Fibroblast of gingiva (primary cell): ENCODE measurements at regions not wholly inside any gene's neighbourhood (a gene's known extent, or its start where the extent isn't known, plus 50 kb on each side); places are given as distances from the start of the nearest gene placed in this dataset.

Experiments
- DNase-seq: peaks from one replicate; pipeline ENCODE4 v3.0.0-alpha.2; 2011; ENCODE audit warnings: low read depth

DNA sequence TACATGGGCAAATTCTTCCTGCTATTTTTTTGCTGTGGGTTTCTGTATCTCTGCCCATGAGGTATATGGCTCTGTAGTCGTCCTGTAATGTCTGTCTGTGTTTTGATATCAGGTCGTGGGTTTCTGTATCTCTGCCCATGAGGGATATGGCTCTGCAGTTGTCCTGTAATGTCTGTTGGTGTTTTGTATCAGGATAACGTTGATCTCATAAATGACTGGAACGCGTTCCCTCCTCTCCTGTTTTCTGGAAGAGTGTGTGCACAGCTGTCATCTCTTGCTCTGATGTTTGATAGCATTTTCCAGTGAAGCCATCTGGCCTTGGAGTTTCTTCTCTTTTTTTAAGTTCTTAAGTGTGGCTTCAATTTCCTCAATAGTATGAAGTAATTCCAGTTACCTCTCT lies 57.2 kb downstream of the SOX1 start:
- no peak for DNase-seq

DNA sequence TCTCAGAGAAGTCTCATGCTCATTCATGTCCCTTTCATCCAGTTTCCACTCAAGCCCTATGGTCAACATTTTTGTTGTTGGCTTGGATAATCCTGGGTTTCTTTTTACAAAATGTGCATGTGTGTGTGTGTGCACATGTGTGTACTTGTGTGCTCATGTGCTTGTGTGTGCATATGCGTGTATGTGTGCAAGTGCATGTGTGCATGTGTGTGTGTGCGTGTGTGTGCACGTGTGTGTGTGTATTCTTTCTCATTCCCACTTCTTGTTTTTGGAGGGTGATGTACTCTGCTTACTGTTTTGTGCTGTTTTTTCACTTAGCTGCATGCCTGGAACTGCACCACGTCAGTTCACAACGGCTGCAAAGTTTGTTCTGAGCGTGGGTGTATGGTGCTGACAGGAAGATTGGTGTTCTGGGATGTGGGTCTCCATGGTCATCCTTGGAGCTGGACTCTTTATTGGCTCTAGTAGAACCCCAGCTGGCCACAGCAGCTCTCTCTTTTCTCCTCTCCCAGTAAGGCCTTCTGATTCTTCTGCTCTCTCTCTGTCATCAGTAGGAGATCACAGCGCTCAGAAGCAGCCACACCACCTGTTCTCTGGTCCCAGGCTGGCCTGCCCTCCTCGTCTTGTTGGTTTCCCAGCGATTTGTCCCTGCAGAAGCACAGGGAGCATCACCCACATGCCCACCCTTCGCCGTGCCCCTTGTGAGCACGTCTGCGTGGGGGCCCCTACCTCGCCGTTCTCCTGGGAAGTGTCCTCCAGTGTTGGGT lies 60.8 kb downstream of the SOX1 start:
- no peak for DNase-seq

DNA sequence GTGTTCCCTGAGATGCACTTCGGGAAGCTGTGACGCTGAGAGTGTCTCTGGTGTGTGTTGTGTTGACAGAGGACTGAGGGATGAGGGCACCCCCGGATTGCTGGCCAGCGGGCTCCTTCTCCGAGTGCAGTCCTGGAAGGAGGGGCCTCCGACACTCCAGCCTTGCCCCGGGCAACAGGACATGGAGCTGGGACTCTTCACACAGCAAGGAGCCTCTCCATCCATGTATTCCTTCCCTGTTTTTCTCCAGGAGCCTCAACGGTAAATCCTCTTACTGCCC lies 61.3 kb downstream of the SOX1 start:
- no peak for DNase-seq

DNA sequence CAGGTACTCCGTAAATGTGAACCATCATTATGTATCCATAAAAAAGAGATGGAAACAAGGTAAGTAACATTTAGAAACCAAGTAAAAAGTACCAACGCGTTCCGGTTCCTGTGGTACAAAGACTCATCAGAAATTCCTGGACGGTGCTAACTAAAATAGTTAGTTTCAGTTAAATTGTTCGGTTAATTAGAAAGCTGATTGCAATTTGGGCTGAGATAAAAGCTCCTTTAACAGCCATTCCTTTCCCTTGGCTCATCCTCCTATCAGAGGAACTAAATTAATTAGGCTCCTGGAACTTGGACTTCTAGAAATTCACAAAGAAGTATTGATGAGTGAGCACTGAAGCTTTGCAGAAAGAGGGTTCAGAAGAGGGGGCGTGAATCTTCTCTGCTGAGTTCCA lies 63.5 kb downstream of the SOX1 start:
- DNase-seq: no peak

DNA sequence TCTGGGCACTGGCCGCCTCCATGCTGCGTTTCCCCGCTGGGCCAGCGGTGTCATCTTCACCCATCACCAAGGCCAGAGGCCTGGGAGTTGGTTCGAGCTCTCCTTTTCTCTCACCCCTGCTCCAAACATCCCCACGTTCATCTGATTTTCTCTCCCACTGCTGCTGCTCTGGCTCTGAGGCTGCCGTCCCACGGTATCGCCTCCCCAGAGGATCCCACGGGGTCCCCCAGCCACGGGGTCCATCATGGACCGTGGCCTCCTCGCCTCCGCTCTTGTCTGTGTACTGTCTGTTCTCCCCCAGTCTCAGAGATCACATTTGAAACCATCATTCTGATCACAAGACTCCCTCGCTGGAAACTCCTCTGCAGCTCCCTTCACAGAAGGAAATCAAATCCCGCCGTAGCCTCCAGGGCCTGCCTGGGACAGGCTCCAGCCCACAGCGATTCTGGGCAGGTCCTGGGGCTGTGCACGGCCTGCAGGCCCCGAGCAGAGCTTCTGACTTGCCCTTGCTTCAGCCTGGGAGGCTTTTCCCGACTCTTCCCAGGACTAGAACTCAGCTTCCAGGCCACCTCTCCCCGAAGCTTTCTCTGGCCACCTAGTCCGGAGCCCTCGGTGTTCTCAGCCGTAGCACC lies 64.2 kb downstream of the SOX1 start:
- no peak for DNase-seq

DNA sequence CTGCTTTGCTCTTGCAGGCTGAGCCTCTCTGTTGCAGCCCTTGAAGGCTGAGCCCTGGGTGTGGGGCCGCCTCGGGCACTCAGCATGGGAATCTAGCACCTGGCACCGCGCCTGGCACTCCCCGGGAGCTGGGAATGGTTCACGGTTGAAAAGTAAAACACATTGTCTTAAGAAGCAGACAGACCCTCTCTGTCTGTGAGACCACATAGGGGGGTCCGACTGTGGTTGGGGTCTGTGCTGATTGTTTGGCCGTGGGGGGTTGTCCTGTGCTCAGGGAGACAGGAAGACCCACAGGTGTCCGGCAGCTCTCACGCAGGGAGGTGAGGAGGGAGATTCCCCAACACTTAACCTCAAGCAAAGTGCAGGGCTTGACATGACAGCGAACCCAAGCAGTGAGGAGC lies 64.8 kb downstream of the SOX1 start:
- DNase-seq: no peak

DNA sequence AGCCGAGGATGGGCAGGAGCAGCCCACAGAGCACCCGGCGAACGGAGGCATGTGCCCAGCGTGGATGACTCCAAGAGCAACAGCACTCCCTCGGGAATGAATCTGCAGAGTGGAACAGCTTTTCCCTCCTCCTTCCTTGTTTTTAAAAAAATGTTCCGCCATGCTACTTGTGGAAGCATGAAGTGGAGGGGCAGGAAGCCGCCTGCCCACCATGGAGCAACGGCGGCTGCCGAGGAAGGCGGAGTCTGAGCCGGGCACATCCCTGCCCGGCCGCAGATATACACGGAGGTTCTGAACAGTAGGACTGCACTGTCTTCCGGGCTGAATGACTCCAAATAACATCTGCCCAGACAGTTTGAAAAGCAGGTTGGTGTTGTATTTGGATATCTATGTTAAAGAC lies 65.2 kb downstream of the SOX1 start:
- DNase-seq: no peak

DNA sequence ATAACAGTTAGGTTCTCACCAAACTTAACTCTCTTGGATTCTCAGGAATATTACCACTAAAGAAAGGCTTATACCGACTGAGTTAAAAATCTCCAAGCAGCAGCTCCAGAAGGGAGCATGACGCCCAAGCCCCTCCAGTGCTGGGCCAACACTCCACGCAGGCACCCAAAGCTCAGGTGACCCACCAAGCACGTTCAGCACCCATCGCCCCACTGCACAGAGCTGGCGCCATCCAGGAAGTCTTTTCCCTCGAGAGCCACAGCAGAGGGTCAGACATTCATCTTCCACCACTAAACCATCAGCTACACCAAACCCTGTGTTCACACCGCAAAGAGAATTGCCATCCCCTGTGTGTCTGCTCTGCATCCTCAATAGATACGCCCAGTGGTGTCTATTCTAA lies 65.7 kb downstream of the SOX1 start:
- no peak for DNase-seq

DNA sequence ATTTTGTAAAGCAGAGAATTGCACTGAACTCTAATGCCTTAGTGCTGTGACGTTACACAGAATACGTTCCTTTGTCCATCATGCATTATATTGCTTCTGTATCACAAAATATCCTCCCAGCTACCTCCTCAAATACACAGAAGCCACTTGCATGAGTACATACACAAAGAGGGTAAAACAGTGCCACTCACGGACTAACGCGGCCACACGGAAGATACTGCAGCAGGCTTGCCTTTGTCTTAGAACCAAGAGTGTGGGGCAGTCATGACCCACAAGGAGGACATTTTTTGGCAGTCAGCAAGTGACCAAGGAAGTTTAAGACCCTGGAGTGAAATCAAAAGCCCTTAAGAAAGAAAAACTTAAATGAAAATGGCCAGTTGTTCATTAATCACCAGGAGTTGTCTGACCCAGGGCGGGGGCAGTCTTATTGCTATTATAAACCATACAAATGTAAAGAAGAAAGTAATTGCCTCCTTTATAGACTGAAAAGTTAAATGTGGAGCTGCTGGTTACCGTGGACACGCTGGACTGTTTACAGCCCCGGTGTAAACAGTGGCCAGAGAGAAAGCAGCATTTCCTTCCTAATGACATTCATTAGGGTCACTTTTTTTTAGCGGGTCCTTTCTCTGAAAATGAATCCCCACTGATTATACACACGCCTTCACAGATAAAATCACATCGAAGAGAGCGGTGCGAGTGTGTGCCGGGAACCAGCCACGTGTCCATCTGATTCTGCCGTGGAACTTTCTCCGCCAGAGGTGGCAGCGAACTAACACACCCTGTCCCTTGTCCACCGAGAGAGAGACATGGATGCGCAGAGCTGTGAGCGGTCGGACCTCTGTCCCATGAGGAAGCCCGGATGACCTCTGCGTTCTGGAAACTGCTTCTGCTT lies 66.8 kb downstream of the SOX1 start:
- DNase-seq: no peak

DNA sequence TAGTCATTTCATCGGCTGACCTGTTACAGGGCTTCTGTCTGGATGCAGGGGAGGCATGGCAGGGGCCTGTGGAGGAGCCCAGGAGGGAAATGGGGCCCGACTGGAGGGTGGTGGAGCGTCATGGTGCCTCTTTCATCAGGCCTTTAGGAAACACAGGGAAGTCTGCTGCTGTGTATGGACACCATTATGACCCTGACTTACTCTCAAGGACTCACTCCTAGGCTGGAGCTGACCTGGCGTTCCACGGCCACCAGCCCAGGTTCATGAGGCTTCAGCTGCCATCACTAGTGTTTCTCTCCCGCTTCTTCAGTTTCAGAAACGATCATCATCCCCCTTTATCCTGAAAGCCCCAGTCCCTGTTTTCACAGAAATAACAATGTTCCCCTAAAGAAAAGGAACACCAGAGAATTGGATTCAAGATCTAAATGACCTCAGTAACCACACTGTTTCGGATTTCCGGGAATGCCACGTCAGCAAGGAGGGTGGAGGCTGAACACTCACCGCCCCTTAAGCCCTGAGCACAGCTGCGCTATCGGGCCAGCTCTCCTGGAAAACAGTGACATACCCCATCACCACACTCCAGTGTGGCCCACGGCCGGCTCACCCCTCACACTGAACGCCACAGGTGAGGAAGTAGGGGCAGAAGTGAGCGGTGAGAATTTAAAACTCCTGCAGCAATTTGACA lies 67.6 kb downstream of the SOX1 start:
- DNase-seq: no peak

DNA sequence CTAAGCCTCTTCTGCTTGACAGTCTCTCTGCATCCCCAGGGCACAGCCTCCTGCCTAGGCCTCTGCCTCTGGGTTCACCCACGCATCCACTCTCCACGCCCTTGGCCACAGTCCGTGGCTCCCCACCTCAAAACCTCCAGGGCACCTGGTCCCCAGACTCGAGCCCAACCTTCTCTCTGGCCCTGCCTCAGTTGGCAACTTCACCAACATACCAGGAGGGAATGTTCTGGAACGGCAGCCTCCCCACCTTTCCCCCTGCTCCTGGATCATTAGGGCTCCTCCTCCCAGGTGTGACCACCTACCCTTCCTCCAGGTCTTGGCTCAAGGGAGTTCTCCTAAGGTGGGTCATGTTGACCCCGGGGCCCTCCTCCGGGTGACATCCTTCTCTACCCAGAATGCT lies 69.1 kb downstream of the SOX1 start:
- no peak for DNase-seq

DNA sequence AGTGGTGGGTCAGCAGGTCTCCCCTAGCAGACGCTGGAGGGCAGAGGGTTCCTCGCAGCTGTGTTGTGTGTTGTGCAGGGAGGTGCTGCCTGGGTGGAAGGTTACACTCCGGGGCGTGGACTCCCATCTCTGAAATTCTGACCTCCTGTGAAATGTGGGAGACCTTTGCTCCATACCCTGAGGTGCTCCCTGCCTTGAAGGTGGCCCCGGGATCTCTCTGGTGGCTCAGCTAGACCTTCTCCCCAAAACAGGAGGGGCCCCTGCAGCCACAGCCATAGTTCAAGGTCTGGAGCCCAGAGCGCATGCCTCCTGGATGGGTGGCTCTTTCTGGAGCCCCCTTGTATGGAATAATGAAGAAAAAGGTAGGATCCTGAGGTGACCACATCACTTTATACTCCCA lies 70.2 kb downstream of the SOX1 start:
- no peak for DNase-seq

DNA sequence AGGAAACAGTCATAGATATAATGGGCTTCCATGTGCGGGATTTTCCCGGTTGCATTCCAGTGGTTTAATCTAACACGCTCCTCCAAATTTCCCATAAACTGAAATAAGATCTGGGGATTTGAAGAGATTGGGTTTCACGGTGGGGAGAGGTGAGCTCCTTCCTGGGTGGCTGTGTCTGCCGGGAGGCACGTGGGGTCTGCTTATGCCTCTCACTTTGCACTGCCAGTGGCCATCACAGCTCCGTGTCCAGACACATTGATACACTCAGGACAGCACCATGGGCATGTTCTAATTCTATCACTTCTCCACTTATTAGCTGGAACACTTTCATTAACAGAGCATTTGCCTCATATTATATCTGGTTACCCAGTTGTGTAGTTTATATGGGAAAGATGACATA lies 73.4 kb downstream of the SOX1 start:
- DNase-seq: no peak

DNA sequence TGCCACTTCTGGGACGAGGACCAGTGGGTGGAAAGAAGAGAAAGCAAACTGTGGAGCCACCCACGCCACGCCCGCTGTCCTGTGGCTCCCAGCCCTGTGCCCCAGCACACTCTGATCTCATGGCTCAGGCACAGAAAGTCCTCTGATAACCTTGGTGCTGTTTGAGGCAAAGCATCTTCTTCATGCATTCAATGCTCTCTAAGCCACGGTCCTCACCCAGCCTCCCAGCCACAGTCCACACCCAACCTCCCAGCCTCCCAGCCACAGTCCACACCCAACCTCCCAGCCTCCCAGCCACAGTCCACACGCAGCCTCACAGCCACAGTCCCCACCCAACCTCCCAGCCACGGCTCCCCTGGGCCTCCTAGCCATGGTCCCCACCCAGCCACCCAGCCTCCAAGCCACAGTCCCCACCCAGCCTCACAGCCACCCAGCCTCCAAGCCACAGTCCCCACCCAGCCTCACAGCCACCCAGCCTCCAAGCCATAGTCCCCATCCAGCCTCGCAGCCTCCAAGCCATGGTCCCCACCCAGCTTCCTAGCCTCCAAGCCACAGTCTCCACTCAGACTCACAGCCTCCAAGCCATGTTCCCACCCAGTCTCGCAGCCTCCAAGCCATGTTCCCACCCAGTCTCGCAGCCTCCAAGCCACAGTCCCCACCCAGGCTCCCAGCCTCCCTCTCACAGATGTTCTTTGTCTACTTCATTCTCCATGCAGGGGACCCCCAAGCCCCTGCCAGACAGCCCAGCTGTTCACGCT lies 74.9 kb downstream of the SOX1 start:
- no peak for DNase-seq

DNA sequence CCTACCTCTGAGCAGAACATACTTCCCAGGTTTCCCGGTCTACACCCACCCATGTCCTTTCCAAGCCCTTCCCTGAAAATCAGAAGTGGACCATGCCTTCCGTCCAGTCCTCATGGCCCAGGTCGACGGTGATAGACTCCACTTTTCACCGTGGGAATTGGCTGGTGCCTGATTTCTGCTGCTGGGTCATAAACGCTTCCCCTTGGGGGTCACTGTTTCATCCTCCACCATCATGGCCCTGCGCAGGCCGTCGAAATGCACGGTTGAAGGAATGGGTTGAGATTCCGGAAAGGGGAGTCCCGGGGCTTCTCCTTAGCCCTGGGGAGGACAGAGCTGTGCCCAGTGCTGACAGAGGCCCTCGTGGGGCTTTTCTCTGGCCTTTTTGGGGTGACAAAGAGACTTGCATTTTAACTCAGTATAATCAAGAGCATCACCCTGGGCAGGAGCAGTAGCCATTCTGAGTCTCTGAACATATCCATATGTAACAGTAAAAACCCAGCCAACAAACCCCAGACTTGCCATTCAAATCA lies 75.5 kb downstream of the SOX1 start:
- DNase-seq: no peak

DNA sequence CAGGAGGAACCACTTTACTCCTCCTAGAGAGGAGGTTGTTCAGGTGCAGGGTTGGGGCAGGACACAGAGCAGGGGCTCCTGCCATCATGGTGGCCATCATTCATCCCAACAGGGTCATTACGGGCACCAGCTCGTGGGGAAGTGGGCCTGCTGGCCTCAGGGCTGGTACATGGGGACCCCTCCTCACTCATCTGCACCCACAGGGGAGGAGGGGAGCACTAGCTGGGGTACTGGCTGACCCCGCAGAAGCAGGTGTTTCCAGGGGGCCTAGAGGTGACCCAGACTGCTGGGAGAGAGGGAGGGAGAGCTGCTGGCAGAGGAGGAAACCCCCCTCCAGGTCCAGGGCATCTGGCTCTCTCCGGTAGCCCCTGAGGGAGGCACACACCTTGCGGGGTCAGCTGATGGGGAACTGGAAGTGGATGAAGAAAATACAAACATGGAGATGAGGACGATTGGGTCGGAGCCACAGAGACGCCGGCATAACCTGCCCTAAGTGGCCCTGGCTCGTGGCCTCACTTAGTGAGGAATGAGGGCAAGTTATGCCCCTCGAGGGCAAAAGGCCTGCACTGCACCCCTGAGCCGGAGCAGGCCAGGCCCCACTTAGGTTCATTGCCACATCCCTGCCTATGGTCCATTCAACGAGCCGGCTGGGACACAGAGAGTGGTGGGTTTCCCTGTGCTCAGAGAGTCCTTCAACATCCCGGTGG lies 76.2 kb downstream of the SOX1 start:
- no peak for DNase-seq

DNA sequence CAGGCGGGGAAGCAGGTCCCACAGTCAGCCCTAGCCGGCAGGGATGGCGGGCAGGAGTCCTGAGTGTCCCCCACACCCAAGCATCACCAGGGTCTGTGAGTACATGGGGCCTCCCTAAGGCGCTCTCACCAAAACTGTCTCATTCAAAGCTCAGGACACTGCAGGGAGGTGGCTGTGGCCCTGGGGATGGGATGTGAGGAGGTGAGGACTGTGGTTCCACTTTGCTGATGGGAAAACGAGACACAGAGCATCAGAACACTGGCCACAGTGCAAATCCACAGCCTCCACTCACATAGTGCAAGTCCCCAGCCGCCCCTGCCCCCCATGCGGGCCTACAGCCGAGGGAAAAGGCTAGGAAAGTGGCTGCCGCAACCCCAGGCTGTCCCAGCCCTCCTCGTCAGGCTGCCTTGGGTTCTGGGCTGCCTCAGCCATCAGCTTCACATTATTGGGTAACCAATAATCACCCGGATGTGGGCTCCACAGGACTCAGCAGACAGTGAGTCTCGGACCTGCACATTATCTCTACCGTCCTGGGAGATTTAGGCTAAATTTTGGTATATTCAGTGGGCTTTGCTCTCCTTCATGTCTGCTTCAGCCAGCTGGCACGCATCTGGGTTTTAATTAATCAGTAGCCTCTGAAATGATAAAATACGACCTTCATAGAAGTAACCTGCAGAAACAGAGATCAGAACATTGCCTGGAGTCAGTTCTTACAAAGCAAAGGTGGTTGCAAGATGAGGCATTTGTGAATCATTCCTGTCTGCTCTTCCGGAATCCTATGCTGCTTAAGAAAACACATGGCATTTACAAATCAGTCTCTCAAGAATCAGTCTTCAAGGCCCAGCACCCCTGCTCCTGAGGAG lies 77.0 kb downstream of the SOX1 start:
- DNase-seq: no peak

DNA sequence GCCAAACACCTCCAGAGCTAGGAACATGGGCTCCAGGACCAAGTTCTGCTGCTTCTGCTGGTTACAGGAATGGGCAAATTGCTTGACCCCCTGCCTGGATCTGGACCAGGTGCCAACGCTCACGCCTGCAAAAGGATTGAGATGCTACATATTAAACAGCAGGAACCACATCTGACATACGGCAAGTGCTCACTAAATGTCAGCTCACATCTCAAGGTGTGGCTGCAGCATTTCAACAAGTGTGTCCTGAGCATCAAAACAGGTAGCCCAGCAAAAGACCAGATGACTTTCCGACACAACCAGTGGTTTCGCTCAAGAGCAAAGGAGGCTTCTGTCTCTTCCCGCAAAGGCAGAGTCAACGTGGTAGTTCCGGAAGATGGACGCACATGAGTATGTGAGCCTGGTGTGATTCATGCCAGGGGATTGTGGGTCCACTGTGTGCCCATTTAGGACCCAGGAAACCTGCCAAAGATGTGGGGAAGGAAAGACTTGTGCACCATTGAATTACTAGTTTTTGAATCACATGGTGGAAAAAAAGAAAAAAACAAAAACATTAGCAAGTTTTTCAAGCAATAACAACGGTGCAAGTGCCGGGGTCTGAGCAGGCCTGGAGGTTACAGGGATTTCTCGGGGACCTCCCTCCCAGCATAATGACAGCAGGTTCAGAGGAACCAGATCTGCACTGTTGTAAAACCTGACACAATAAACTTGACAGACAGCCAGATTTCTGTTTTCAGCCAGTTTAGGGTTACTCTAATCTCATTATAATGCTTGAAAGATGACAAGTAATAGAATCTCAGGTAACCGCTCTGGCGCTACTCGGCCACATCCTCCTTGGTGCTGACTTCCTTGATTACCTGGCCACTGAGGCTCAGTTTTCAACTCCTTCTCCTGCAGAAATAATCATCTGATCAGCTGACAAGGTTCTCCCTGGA lies 77.9 kb downstream of the SOX1 start:
- DNase-seq: no peak
